Peyer's patch (tissue), 4 donors: ENCODE measurements at regions not wholly inside any gene's neighbourhood (a gene's known extent, or its start where the extent isn't known, plus 50 kb on each side); places are given as distances from the start of the nearest gene placed in this dataset.
"Not testable (repeated sequence)": the region's sequence is repeated elsewhere in the genome, so short reads cannot be mapped to it uniquely, and the experiment has no call there.

Source experiments
- DNase-seq, 3 donors: peaks; one replicate each; pipeline ENCODE4 v3.0.0-alpha.2; 2017 to 2019
- H3K27ac ChIP-seq, 4 donors: fragments of 200-600 bp; sonication (generic); one replicate each; pipeline ENCODE4 v1.5.1; 2016 to 2019
- H3K27me3 ChIP-seq, 2 donors: fragments of 200-600 bp; sonication (generic); one replicate each; pipeline ENCODE4 v1.5.1; 2019
- H3K36me3 ChIP-seq, 3 donors: fragments of 200-600 bp; sonication (generic); one replicate each; pipeline ENCODE4 v1.5.1; 2016 to 2019
- H3K4me1 ChIP-seq, 4 donors: fragments of 200-600 bp; sonication (generic); one replicate each; pipeline ENCODE4 v1.5.1; 2016 to 2019
- H3K4me3 ChIP-seq, 4 donors: fragments of 200-600 bp; sonication (generic); 1 replicate in 3 of 4; 2 replicates in 1 of 4; pipeline ENCODE4 v1.5.1; 2016 to 2019; ENCODE audit warnings: mild to moderate bottlenecking in 1 of 4
- H3K9me3 ChIP-seq, 4 donors: fragments of 200-600 bp; sonication (generic); one replicate each; pipeline ENCODE4 v1.5.1; 2016 to 2019; ENCODE audit warnings: mild to moderate bottlenecking in 1 of 4

GRCh38 chr1:146522812-146523211, 294.0 kb upstream of the NOTCH2NLA start:
- not testable (repeated sequence) for H3K9me3 ChIP-seq, H3K4me1 ChIP-seq, H3K36me3 ChIP-seq, H3K27ac ChIP-seq, H3K4me3 ChIP-seq, DNase-seq, H3K27me3 ChIP-seq

GRCh38 chr1:146522345-146522744, 293.5 kb upstream of the NOTCH2NLA start:
- not testable (repeated sequence) for H3K27me3 ChIP-seq, H3K27ac ChIP-seq, DNase-seq, H3K4me1 ChIP-seq, H3K9me3 ChIP-seq, H3K4me3 ChIP-seq, H3K36me3 ChIP-seq

GRCh38 chr1:146521804-146522203, 293.0 kb upstream of the NOTCH2NLA start:
- H3K27ac ChIP-seq, H3K4me3 ChIP-seq, H3K4me1 ChIP-seq, H3K9me3 ChIP-seq, H3K27me3 ChIP-seq, H3K36me3 ChIP-seq, DNase-seq: not testable (repeated sequence)

GRCh38 chr1:146513754-146514153, 284.9 kb upstream of the NOTCH2NLA start:
- not testable (repeated sequence) for DNase-seq, H3K36me3 ChIP-seq, H3K27ac ChIP-seq, H3K4me3 ChIP-seq, H3K27me3 ChIP-seq, H3K4me1 ChIP-seq, H3K9me3 ChIP-seq

GRCh38 chr1:146511047-146511777, 282.4 kb upstream of the NOTCH2NLA start:
- H3K9me3 ChIP-seq, H3K27ac ChIP-seq, H3K4me3 ChIP-seq, H3K36me3 ChIP-seq, H3K27me3 ChIP-seq, H3K4me1 ChIP-seq: not testable (repeated sequence)
- DNase-seq: peak in 1 of 3 donors; percentile 29

- H3K4me1 ChIP-seq, H3K36me3 ChIP-seq, H3K9me3 ChIP-seq, H3K27ac ChIP-seq, DNase-seq, H3K27me3 ChIP-seq, H3K4me3 ChIP-seq: not testable (repeated sequence)
These were observed 281.6 kb upstream of the NOTCH2NLA start for GRCh38 chr1:146510248-146510983.

GRCh38 chr1:146504121-146504520, 275.3 kb upstream of the NOTCH2NLA start:
- not testable (repeated sequence) for H3K36me3 ChIP-seq, H3K9me3 ChIP-seq, DNase-seq, H3K4me3 ChIP-seq, H3K27ac ChIP-seq, H3K27me3 ChIP-seq, H3K4me1 ChIP-seq

GRCh38 chr1:146487555-146487954, 258.7 kb upstream of the NOTCH2NLA start:
- not testable (repeated sequence) for H3K27me3 ChIP-seq, H3K9me3 ChIP-seq, H3K4me3 ChIP-seq, H3K27ac ChIP-seq, H3K4me1 ChIP-seq, DNase-seq, H3K36me3 ChIP-seq

- not testable (repeated sequence) for H3K4me1 ChIP-seq, H3K36me3 ChIP-seq, H3K9me3 ChIP-seq, H3K27me3 ChIP-seq, DNase-seq, H3K27ac ChIP-seq
- H3K4me3 ChIP-seq: peak overlapping the region in 2 of 4 donors; percentile 12 to 46
These were observed 258.3 kb upstream of the NOTCH2NLA start for GRCh38 chr1:146487155-146487554.

- peak in 1 of 3 donors; percentile 51 for DNase-seq
- not testable (repeated sequence) for H3K36me3 ChIP-seq, H3K4me1 ChIP-seq, H3K27me3 ChIP-seq, H3K9me3 ChIP-seq
- peak overlapping the region in 1 of 4 donors; percentile 54 for H3K27ac ChIP-seq
- peak overlapping the region in 3 of 4 donors; percentile 15 to 46 (median 32) for H3K4me3 ChIP-seq
These were observed 257.6 kb upstream of the NOTCH2NLA start for GRCh38 chr1:146486300-146487014.

- not testable (repeated sequence) for DNase-seq, H3K27me3 ChIP-seq, H3K27ac ChIP-seq, H3K36me3 ChIP-seq, H3K4me3 ChIP-seq, H3K4me1 ChIP-seq, H3K9me3 ChIP-seq
These were observed 255.4 kb upstream of the NOTCH2NLA start for GRCh38 chr1:146484195-146484594.

GRCh38 chr1:146479188-146479587, 250.4 kb upstream of the NOTCH2NLA start:
- not testable (repeated sequence) for H3K27me3 ChIP-seq

More at GRCh38 chr1:146479188-146479587, 250.4 kb upstream of the NOTCH2NLA start:
- H3K4me3 ChIP-seq, H3K4me1 ChIP-seq, H3K9me3 ChIP-seq, H3K36me3 ChIP-seq, DNase-seq, H3K27ac ChIP-seq: not testable (repeated sequence)
